Uterus (tissue), 2 donors: ENCODE measurements at regions not wholly inside any gene's neighbourhood (a gene's known extent, or its start where the extent isn't known, plus 50 kb on each side); places are given as distances from the start of the nearest gene placed in this dataset.

Source experiments
- CTCF ChIP-seq, 4 experiments: fragments of 200-600 bp in 2 of 4; fragments of 450-650 bp in 2 of 4; sonication (generic) in 2 of 4; IDR thresholded peaks; one replicate each; pipeline ENCODE4 v1.5.1; 2016 to 2019; ENCODE audit warnings: antibody characterized with exemption in 4 of 4, mild to moderate bottlenecking in 2 of 4, moderate library complexity in 1 of 4
- POLR2A ChIP-seq, 2 donors: fragments of 450-650 bp; IDR thresholded peaks; one replicate each; pipeline ENCODE4 v1.6.1; 2016; ENCODE audit warnings: antibody characterized with exemption in 2 of 2, mild to moderate bottlenecking in 1 of 2, moderate library complexity in 1 of 2

GRCh38 chr13:110809871-110810486, 96.5 kb downstream of the ING1 start:
- no peak for TF ChIP-seq CTCF (IDR thresholded peaks at IDR 0.05)
- TF ChIP-seq POLR2A (IDR thresholded peaks at IDR 0.05), result no peak
